ENCODE measurements at regions not wholly inside any gene's neighbourhood (a gene's known extent, or its start where the extent isn't known, plus 50 kb on each side); places are given as distances from the start of the nearest gene placed in this dataset.

GRCh38 chr1:222417264-222417663, 130.6 kb downstream of the HHIPL2 start:
- TF ChIP-seq CTCF (IDR thresholded peaks at IDR 0.05), result no peak
- TF ChIP-seq POLR2A (IDR thresholded peaks at IDR 0.05), result no peak
